T-cell (primary cell): ENCODE measurements at regions not wholly inside any gene's neighbourhood (a gene's known extent, or its start where the extent isn't known, plus 50 kb on each side); places are given as distances from the start of the nearest gene placed in this dataset.

ENCODE experiments used
- ATAC-seq, 4 experiments: fragments of 200-7000 bp in 3 of 4; fragments of 150-1000 bp in 1 of 4; cut with Tn5 transposase; replicated peaks in 1 of 4; 1 replicate in 3 of 4; 2 replicates in 1 of 4; pipeline ENCODE4 v1.10.0; 2021; ENCODE audit warnings: moderate library complexity in 3 of 4, mild to moderate bottlenecking in 2 of 4, moderate number of reproducible peaks in 1 of 4
- CTCF ChIA-PET, 2 donors: fragments of 300-600 bp; sonication (Branson Sonifier 250); formaldehyde crosslinking; loops; one replicate each; lab custom pipeline; 2022; ENCODE audit warnings: antibody characterized with exemption in 2 of 2; lab: Charles Lee
- POLR2A ChIA-PET, 2 donors: fragments of 300-600 bp; sonication (Branson Sonifier 250); formaldehyde crosslinking; loops; one replicate each; lab custom pipeline; 2022; ENCODE audit warnings: antibody characterized with exemption in 2 of 2; lab: Charles Lee
- DNase-seq, 35 experiments: peaks; one replicate each; pipeline versions ENCODE4 v3.0.0 to v3.0.0-alpha.2; 2013 to 2023
- H3K27ac ChIP-seq: one replicate; pipeline ENCODE4 v1.5.1; 2013; ENCODE audit warnings: low read length
- H3K27me3 ChIP-seq, 2 experiments: replicated peaks in 1 of 2; 1 replicate in 1 of 2; 2 replicates in 1 of 2; pipeline versions ENCODE4 v1.6.1 to v1.7.0; 2013; ENCODE audit warnings: low read length in 1 of 2, mixed read lengths in 1 of 2; ENCODE audit not compliant: control insufficient read depth in 2 of 2, insufficient read depth in 2 of 2; ENCODE audit errors: extremely low read depth in 1 of 2
- H3K36me3 ChIP-seq, 2 donors: 1 replicate in 1 of 2; 2 replicates in 1 of 2; pipeline versions ENCODE4 v1.6.1 to v1.7.0; 2013; ENCODE audit warnings: low read length in 1 of 2; ENCODE audit not compliant: control insufficient read depth in 2 of 2, insufficient read depth in 1 of 2; ENCODE audit errors: extremely low read depth in 1 of 2
- H3K4me1 ChIP-seq, 2 experiments: 1 replicate in 1 of 2; 2 replicates in 1 of 2; pipeline versions ENCODE4 v1.6.1 to v1.7.0; 2013; ENCODE audit warnings: low read length in 2 of 2, mixed read lengths in 1 of 2; ENCODE audit not compliant: insufficient read depth in 2 of 2, control insufficient read depth in 1 of 2; ENCODE audit errors: extremely low read depth in 1 of 2
- H3K4me3 ChIP-seq, 2 donors: 1 replicate in 1 of 2; 2 replicates in 1 of 2; pipeline versions ENCODE4 v1.5.1 to v1.7.0; 2013; ENCODE audit warnings: mild to moderate bottlenecking in 2 of 2, low read length in 1 of 2, moderate library complexity in 1 of 2; ENCODE audit not compliant: control insufficient read depth in 1 of 2; ENCODE audit errors: extremely low read depth in 1 of 2
- H3K9me3 ChIP-seq: 2 replicates; pipeline ENCODE4 v1.7.0; 2013
- H3K27ac Mint-ChIP-seq, 2 donors: one replicate each; pipeline ENCODE4 v1.8.0; 2020 to 2021; ENCODE audit warnings: mild to moderate bottlenecking in 2 of 2, mixed read lengths in 2 of 2
- H3K27me3 Mint-ChIP-seq, 2 donors: one replicate each; pipeline ENCODE4 v1.8.0; 2021 to 2022; ENCODE audit warnings: mixed read lengths in 2 of 2
- H3K36me3 Mint-ChIP-seq: one replicate; pipeline ENCODE4 v1.8.0; 2021; ENCODE audit warnings: mixed read lengths
- H3K4me1 Mint-ChIP-seq, 3 donors: one replicate each; pipeline ENCODE4 v1.8.0; 2020 to 2022; ENCODE audit warnings: mixed read lengths in 3 of 3, mild to moderate bottlenecking in 1 of 3
- H3K4me3 Mint-ChIP-seq, 3 donors: one replicate each; pipeline ENCODE4 v1.8.0; 2020 to 2022; ENCODE audit warnings: mild to moderate bottlenecking in 3 of 3, mixed read lengths in 3 of 3, moderate library complexity in 3 of 3
- H3K9me3 Mint-ChIP-seq, 3 donors: one replicate each; pipeline ENCODE4 v1.8.0; 2020 to 2022; ENCODE audit warnings: mixed read lengths in 3 of 3
- WGBS: methylation state at CpG from one replicate; pipeline ENCODE4 v1.1.5; 2013; ENCODE audit warnings: missing lambda C conversion rate; ENCODE audit not compliant: insufficient coverage; 5-methylcytosine and 5-hydroxymethylcytosine counted together

- DNase-seq = no peak
Observed at GRCh38 chr4:111120191-111120590, 497.3 kb upstream of the PITX2 start.

DNA sequence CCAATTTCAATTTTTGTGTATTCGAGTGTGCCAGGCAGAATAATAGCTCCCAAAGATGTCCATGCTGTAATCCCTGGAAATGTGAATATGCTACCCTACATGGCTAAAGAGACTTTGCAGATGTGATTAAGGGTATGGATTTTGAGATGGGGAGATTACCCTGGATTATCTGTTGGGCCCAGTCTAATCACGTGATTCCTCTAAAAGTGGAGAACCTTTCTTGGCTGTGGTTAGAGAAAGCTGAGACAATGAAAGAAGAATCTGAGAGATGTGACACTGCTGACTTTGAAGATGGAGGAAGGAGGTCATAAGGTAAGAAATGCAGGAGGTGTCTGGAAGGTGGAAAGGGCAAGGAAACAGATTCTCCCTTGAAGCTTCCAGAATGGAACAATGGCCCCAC is 503.5 kb upstream of the PITX2 start:
- H3K4me3 Mint-ChIP-seq = no peak overlapping the region
- no peaks in the 10 kb centered on the region for H3K36me3 Mint-ChIP-seq
- DNase-seq (no peak), ATAC-seq (no peak)
- CTCF ChIA-PET = no interaction called here
- peaks cover 0 to 5% (median 4%) of the 10 kb centered on the region in 3 donors for H3K9me3 Mint-ChIP-seq
- POLR2A ChIA-PET = no interaction called here
- H3K27me3 Mint-ChIP-seq = no peaks in the 10 kb centered on the region
- H3K4me1 Mint-ChIP-seq = no peaks in the 10 kb centered on the region
- H3K27me3 ChIP-seq = no peaks in the 10 kb centered on the region
- H3K27ac Mint-ChIP-seq = no peak overlapping the region
- no peaks in the 10 kb centered on the region for H3K9me3 ChIP-seq
- H3K36me3 ChIP-seq = no peaks in the 10 kb centered on the region
- H3K4me3 ChIP-seq = no peak overlapping the region
- H3K27ac ChIP-seq = no peak overlapping the region
- H3K4me1 ChIP-seq = no peaks in the 10 kb centered on the region
- WGBS = 73% methylated on average over 2 of the region's 2 CpGs

More at GRCh38 chr4:111120191-111120590, 497.3 kb upstream of the PITX2 start:
- Histone ChIP-seq H3K27ac (no peak overlapping the region), H3K27me3 (no peaks in the 10 kb centered on the region), H3K9me3 (no peaks in the 10 kb centered on the region), H3K4me1 (no peaks in the 10 kb centered on the region), H3K36me3 (no peaks in the 10 kb centered on the region), H3K4me3 (no peak overlapping the region)
- peaks cover 0 to 9% (median 3%) of the 10 kb centered on the region in 3 donors for H3K9me3 Mint-ChIP-seq
- no peak overlapping the region for H3K4me3 Mint-ChIP-seq
- ChIA-PET CTCF (interaction anchor here (0.6 to 0.7 kb wide), 2 partner anchors 10 to 11 kb away, joined by 3 read pairs; no protein-coding TSS in a partner anchor), POLR2A (no interaction called here)
- ATAC-seq = no peak
- no peaks in the 10 kb centered on the region for H3K36me3 Mint-ChIP-seq
- H3K27me3 Mint-ChIP-seq = no peaks in the 10 kb centered on the region
- no peaks in the 10 kb centered on the region for H3K4me1 Mint-ChIP-seq
- no peak overlapping the region for H3K27ac Mint-ChIP-seq

GRCh38 chr4:111127841-111128240 is 505.0 kb upstream of the PITX2 start:
- POLR2A ChIA-PET = no interaction called here
- H3K36me3 Mint-ChIP-seq = no peaks in the 10 kb centered on the region
- CTCF ChIA-PET = no interaction called here
- H3K27ac ChIP-seq = no peak overlapping the region
- no peaks in the 10 kb centered on the region for H3K9me3 ChIP-seq
- no peaks in the 10 kb centered on the region for H3K4me1 Mint-ChIP-seq
- 100% methylated on average over 1 of the region's 5 CpGs for WGBS
- H3K9me3 Mint-ChIP-seq = peaks cover 0 to 13% (median 4%) of the 10 kb centered on the region in 3 donors
- no peaks in the 10 kb centered on the region for H3K27me3 ChIP-seq
- ATAC-seq (no peak), DNase-seq (no peak)
- no peak overlapping the region for H3K4me3 Mint-ChIP-seq
- no peaks in the 10 kb centered on the region for H3K36me3 ChIP-seq
- no peaks in the 10 kb centered on the region for H3K27me3 Mint-ChIP-seq
- H3K4me3 ChIP-seq = no peak overlapping the region
- no peaks in the 10 kb centered on the region for H3K4me1 ChIP-seq
- no peak overlapping the region for H3K27ac Mint-ChIP-seq

- CTCF ChIA-PET = no interaction called here
- no peak overlapping the region for H3K4me3 Mint-ChIP-seq
- H3K27me3 ChIP-seq = no peaks in the 10 kb centered on the region
- no peak overlapping the region for H3K27ac ChIP-seq
- no peaks in the 10 kb centered on the region for H3K9me3 ChIP-seq
- no peaks in the 10 kb centered on the region for H3K27me3 Mint-ChIP-seq
- no peaks in the 10 kb centered on the region for H3K36me3 Mint-ChIP-seq
- H3K9me3 Mint-ChIP-seq = peaks cover 0 to 13% (median 4%) of the 10 kb centered on the region in 3 donors
- no peak for ATAC-seq
- H3K4me1 Mint-ChIP-seq = no peaks in the 10 kb centered on the region
- H3K36me3 ChIP-seq = no peaks in the 10 kb centered on the region
- no peak overlapping the region for H3K4me3 ChIP-seq
- no peak overlapping the region for H3K27ac Mint-ChIP-seq
- no CpG with 5 or more reads among the region's 1 CpG for WGBS
- no peaks in the 10 kb centered on the region for H3K4me1 ChIP-seq
- POLR2A ChIA-PET = no interaction called here
- no peak for DNase-seq
Observed at GRCh38 chr4:111128327-111128726, 505.4 kb upstream of the PITX2 start.

GRCh38 chr4:111136438-111136837 is 513.6 kb upstream of the PITX2 start:
- Mint-ChIP-seq H3K4me1 (no peaks in the 10 kb centered on the region), H3K4me3 (no peak overlapping the region), H3K36me3 (no peaks in the 10 kb centered on the region), H3K27ac (no peak overlapping the region), H3K9me3 (peaks cover 0 to 8% (median 8%) of the 10 kb centered on the region in 3 donors), H3K27me3 (no peaks in the 10 kb centered on the region)
- no peaks in the 10 kb centered on the region for H3K27me3 ChIP-seq
- no peak overlapping the region for H3K4me3 ChIP-seq
- CTCF ChIA-PET = no interaction called here
- H3K36me3 ChIP-seq = no peaks in the 10 kb centered on the region
- ATAC-seq = no peak
- DNase-seq = no peak
- POLR2A ChIA-PET = no interaction called here
- H3K9me3 ChIP-seq = no peaks in the 10 kb centered on the region
- H3K27ac ChIP-seq = no peak overlapping the region
- H3K4me1 ChIP-seq = no peaks in the 10 kb centered on the region
- 83% methylated on average over 1 of the region's 1 CpG for WGBS

DNA sequence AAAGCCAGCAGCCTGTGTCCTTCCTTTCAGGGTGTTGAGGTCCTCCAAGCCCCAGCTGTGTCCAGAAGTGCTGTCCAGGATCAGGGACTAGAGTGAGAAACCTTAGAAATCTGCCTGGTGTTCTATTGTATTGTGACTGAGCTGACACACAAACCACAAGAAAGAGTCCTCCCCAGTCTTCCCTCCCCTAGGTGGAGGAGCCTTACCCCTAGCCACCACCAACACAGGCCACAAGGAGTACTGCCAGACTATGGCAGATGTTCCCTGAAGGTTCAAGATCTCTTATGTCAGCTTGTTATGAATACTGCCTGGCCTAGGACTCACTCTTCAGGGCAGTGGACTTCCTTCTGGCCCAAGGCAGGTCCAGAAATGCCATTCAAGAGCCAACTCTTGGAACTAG is 514.1 kb upstream of the PITX2 start:
- Histone ChIP-seq H3K27ac (no peak overlapping the region), H3K36me3 (no peaks in the 10 kb centered on the region), H3K27me3 (no peaks in the 10 kb centered on the region), H3K4me1 (no peaks in the 10 kb centered on the region), H3K9me3 (no peaks in the 10 kb centered on the region), H3K4me3 (no peak overlapping the region)
- Mint-ChIP-seq H3K4me1 (no peaks in the 10 kb centered on the region), H3K27ac (no peak overlapping the region), H3K4me3 (no peak overlapping the region), H3K27me3 (no peaks in the 10 kb centered on the region), H3K9me3 (peaks cover 1 to 8% (median 3%) of the 10 kb centered on the region in 3 donors), H3K36me3 (no peaks in the 10 kb centered on the region)
- DNase-seq = no peak
- CTCF ChIA-PET = no interaction called here
- POLR2A ChIA-PET = no interaction called here
- ATAC-seq = no peak

- no peak overlapping the region for H3K27ac Mint-ChIP-seq
- H3K27me3 Mint-ChIP-seq = no peaks in the 10 kb centered on the region
- Histone ChIP-seq H3K4me1 (no peaks in the 10 kb centered on the region), H3K36me3 (no peaks in the 10 kb centered on the region), H3K4me3 (no peak overlapping the region), H3K9me3 (no peaks in the 10 kb centered on the region), H3K27ac (no peak overlapping the region), H3K27me3 (no peaks in the 10 kb centered on the region)
- H3K9me3 Mint-ChIP-seq = peaks cover 2 to 20% (median 6%) of the 10 kb centered on the region in 3 donors
- no peak overlapping the region for H3K4me3 Mint-ChIP-seq
- no peak for ATAC-seq
- H3K4me1 Mint-ChIP-seq = no peaks in the 10 kb centered on the region
- H3K36me3 Mint-ChIP-seq = no peaks in the 10 kb centered on the region
- CTCF ChIA-PET = no interaction called here
- POLR2A ChIA-PET = no interaction called here
- DNase-seq = no peak
Observed at GRCh38 chr4:111143510-111143909, 520.6 kb upstream of the PITX2 start.
